HFF-Myc (cell line): ENCODE measurements at regions not wholly inside any gene's neighbourhood (a gene's known extent, or its start where the extent isn't known, plus 50 kb on each side); places are given as distances from the start of the nearest gene placed in this dataset.

Experiments
- DNase-seq: peaks from one replicate; pipeline ENCODE4 v3.0.0-alpha.2; 2011; ENCODE audit warnings: low read depth; ENCODE audit errors: extremely low read depth
- H3K4me3 ChIP-seq: replicated peaks from 2 replicates; pipeline ENCODE4 v1.5.1; 2011; ENCODE audit warnings: low read depth, mild to moderate bottlenecking, control low read depth, low read length
- CTCF ChIP-seq: IDR thresholded peaks from 2 replicates; pipeline ENCODE4 v1.5.1; 2012; ENCODE audit warnings: mild to moderate bottlenecking, low read depth, low read length, control low read depth; ENCODE audit errors: missing control alignments

DNA sequence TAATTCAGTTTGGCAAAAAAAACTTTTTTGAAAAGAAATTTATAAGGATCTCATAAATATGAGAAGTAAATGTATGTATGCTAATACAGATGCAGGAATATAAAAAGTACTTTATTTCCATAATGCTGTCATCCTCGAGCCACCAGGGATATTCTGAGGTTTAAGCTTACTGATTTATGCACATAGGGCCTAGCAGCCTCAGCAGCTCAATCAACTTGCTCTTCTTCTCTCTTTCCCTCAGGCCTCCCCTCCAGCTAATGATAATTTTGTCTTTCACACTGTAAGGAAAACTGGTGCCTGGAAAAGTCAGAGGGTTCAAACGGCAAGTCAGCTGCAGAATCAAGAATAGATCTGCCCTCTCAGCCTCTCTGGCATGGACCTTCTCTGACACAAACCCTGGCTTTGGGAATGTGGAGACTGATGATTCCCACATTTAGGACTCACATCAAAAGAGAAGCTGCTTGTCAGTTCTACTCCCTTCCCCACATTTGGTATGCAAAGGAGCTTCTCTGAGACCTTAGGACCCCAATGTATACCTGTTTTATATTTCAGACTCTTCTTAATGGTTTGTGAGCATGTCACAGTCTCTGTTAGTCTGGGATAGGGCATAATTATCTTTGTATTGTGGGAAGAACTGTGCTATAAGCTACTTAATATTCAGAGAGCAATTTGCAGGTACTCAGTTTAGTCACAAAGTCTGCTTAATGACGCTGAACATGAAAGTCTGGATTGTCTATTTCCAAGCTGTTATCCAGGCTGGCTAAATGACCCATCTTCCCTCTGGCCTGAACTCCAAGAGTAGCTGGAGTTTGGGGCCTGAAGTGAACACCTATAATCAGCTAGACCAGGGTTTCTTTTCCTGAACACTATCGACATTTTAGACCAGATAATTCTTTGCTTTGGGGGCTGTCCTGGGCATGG is 52.1 kb upstream of the DIPK1A start:
- TF ChIP-seq CTCF = no peak
- no peak for DNase-seq
- no peak overlapping the region for H3K4me3 ChIP-seq

GRCh38 chr1:93014168-93014567 is 52.9 kb upstream of the DIPK1A start:
- no peak for TF ChIP-seq CTCF
- no peak overlapping the region for H3K4me3 ChIP-seq
- no peak for DNase-seq

- H3K4me3 ChIP-seq = no peak overlapping the region
- TF ChIP-seq CTCF = no peak
Measured at GRCh38 chr1:93015590-93015989, 54.3 kb upstream of the DIPK1A start.

GRCh38 chr1:93016171-93016570 is 54.9 kb upstream of the DIPK1A start:
- no peak for DNase-seq
- H3K4me3 ChIP-seq = no peak overlapping the region
- TF ChIP-seq CTCF = no peak

More at GRCh38 chr1:93015590-93015989, 54.3 kb upstream of the DIPK1A start:
- no peak for DNase-seq

- peak; percentile 61 for TF ChIP-seq CTCF
- H3K4me3 ChIP-seq = no peak overlapping the region
- peak; percentile 32 for DNase-seq
Measured at GRCh38 chr1:93021539-93022134, 57.4 kb upstream of the MTF2 start.

GRCh38 chr1:93022580-93022979 is 56.5 kb upstream of the MTF2 start:
- no peak for DNase-seq
- no peak for TF ChIP-seq CTCF
- no peak overlapping the region for H3K4me3 ChIP-seq
